NCI-H82 treated with DMSO at 0.1 percent for 48 hours (cell line): ENCODE measurements at regions not wholly inside any gene's neighbourhood (a gene's known extent, or its start where the extent isn't known, plus 50 kb on each side); places are given as distances from the start of the nearest gene placed in this dataset.

Source experiments
- DNase-seq: peaks from one replicate; lab custom pipeline; 2025; ENCODE audit not compliant: unreplicated experiment; lab: John Stamatoyannopoulos, UW

- DNase-seq, result no peak
These were observed 157.4 kb upstream of the ZNF217 start for GRCh38 chr20:53750827-53751619.

- DNase-seq, result no peak
These were observed 155.9 kb upstream of the ZNF217 start for GRCh38 chr20:53749499-53749898.

- DNase-seq, result no peak
These were observed 155.3 kb upstream of the ZNF217 start for GRCh38 chr20:53748821-53749421.

GRCh38 chr20:53748176-53748575 lies 154.5 kb upstream of the ZNF217 start:
- DNase-seq, result no peak

GRCh38 chr20:53743607-53744260 lies 150.1 kb upstream of the ZNF217 start:
- DNase-seq, result no peak

GRCh38 chr20:53742685-53743081 lies 149.0 kb upstream of the ZNF217 start:
- DNase-seq, result no peak

- no peak for DNase-seq
These were observed 148.0 kb upstream of the ZNF217 start for GRCh38 chr20:53741726-53742028.

GRCh38 chr20:53739799-53740785 lies 146.5 kb upstream of the ZNF217 start:
- DNase-seq, result peak; percentile 45

- DNase-seq, result no peak
These were observed 145.5 kb upstream of the ZNF217 start for GRCh38 chr20:53738945-53739798.

GRCh38 chr20:53738039-53738944 lies 144.7 kb upstream of the ZNF217 start:
- DNase-seq, result peak; percentile 85

- DNase-seq, result no peak
These were observed 143.9 kb upstream of the ZNF217 start for GRCh38 chr20:53737396-53738038.

- DNase-seq, result peak; percentile 87
These were observed 143.2 kb upstream of the ZNF217 start for GRCh38 chr20:53736757-53737395.

GRCh38 chr20:53736122-53736756 lies 142.6 kb upstream of the ZNF217 start:
- DNase-seq, result peak; percentile 53

- peak; percentile 86 for DNase-seq
These were observed 142.0 kb upstream of the ZNF217 start for GRCh38 chr20:53735536-53736050.

GRCh38 chr20:53734006-53734688 lies 140.5 kb upstream of the ZNF217 start:
- no peak for DNase-seq

GRCh38 chr20:53731595-53731994 lies 138.0 kb upstream of the ZNF217 start:
- no peak for DNase-seq

- no peak for DNase-seq
These were observed 134.7 kb upstream of the ZNF217 start for GRCh38 chr20:53728359-53728758.
